ENCODE measurements at regions not wholly inside any gene's neighbourhood (a gene's known extent, or its start where the extent isn't known, plus 50 kb on each side); places are given as distances from the start of the nearest gene placed in this dataset.

GRCh38 chr10:83656924-83657323 is 482.4 kb upstream of the GHITM start:
- H3K9me3 ChIP-seq = no peaks in the 10 kb centered on the region
- H3K4me3 ChIP-seq = no peak overlapping the region
- no peak for DNase-seq (ENCODE audit: extremely low spot score in 2 of 2)
- H3K4me1 ChIP-seq = no peaks in the 10 kb centered on the region
- no peaks in the 10 kb centered on the region for H3K36me3 ChIP-seq
- no peaks in the 10 kb centered on the region for H3K27me3 ChIP-seq
- no peak overlapping the region for H3K27ac ChIP-seq
- no peak for TF ChIP-seq CTCF (IDR thresholded peaks at IDR 0.05)
- no peak for TF ChIP-seq POLR2AphosphoS5 (IDR thresholded peaks at IDR 0.05; ENCODE audit: insufficient read depth in 1 of 2, low read depth in 1 of 2)
- TF ChIP-seq POLR2A (IDR thresholded peaks at IDR 0.05) = no peak
- intact Hi-C loops (cut with DNase I) = no loop called here

GRCh38 chr10:83657487-83657886 is 481.8 kb upstream of the GHITM start:
- H3K9me3 ChIP-seq = no peaks in the 10 kb centered on the region

GRCh38 chr10:83663918-83664317 is 475.4 kb upstream of the GHITM start:
- no peak for DNase-seq (ENCODE audit: extremely low spot score in 2 of 2)
- Histone ChIP-seq H3K4me3 (no peak overlapping the region), H3K27ac (no peak overlapping the region), H3K36me3 (no peaks in the 10 kb centered on the region), H3K4me1 (no peaks in the 10 kb centered on the region), H3K9me3 (no peaks in the 10 kb centered on the region), H3K27me3 (no peaks in the 10 kb centered on the region)
- no peak for TF ChIP-seq POLR2A (IDR thresholded peaks at IDR 0.05)
- no peak for TF ChIP-seq POLR2AphosphoS5 (IDR thresholded peaks at IDR 0.05; ENCODE audit: insufficient read depth in 1 of 2, low read depth in 1 of 2)
- TF ChIP-seq CTCF (IDR thresholded peaks at IDR 0.05) = no peak
- intact Hi-C loops (cut with DNase I) = no loop called here

More at GRCh38 chr10:83657487-83657886, 481.8 kb upstream of the GHITM start:
- no peak overlapping the region for H3K4me3 ChIP-seq
- intact Hi-C loops (cut with DNase I) = no loop called here
- no peaks in the 10 kb centered on the region for H3K27me3 ChIP-seq
- H3K36me3 ChIP-seq = no peaks in the 10 kb centered on the region
- no peaks in the 10 kb centered on the region for H3K4me1 ChIP-seq
- TF ChIP-seq CTCF (IDR thresholded peaks at IDR 0.05) (no peak), POLR2A (IDR thresholded peaks at IDR 0.05) (no peak), POLR2AphosphoS5 (IDR thresholded peaks at IDR 0.05; ENCODE audit: insufficient read depth in 1 of 2, low read depth in 1 of 2) (no peak)
- no peak overlapping the region for H3K27ac ChIP-seq
- no peak for DNase-seq (ENCODE audit: extremely low spot score in 2 of 2)

- no peaks in the 10 kb centered on the region for H3K27me3 ChIP-seq
- no peaks in the 10 kb centered on the region for H3K9me3 ChIP-seq
- no peak for DNase-seq (ENCODE audit: extremely low spot score in 2 of 2)
- H3K4me1 ChIP-seq = no peaks in the 10 kb centered on the region
- H3K27ac ChIP-seq = no peak overlapping the region
- no peak overlapping the region for H3K4me3 ChIP-seq
- no peak for TF ChIP-seq POLR2AphosphoS5 (IDR thresholded peaks at IDR 0.05; ENCODE audit: insufficient read depth in 1 of 2, low read depth in 1 of 2)
- TF ChIP-seq POLR2A (IDR thresholded peaks at IDR 0.05) = no peak
- TF ChIP-seq CTCF (IDR thresholded peaks at IDR 0.05) = no peak
- intact Hi-C loops (cut with DNase I) = no loop called here
- H3K36me3 ChIP-seq = no peaks in the 10 kb centered on the region
Measured at GRCh38 chr10:83666762-83667161, 472.5 kb upstream of the GHITM start.

GRCh38 chr10:83667594-83667993 is 471.7 kb upstream of the GHITM start:
- DNase-seq (ENCODE audit: extremely low spot score in 2 of 2) = no peak
- Histone ChIP-seq H3K9me3 (no peaks in the 10 kb centered on the region), H3K36me3 (no peaks in the 10 kb centered on the region), H3K4me1 (no peaks in the 10 kb centered on the region), H3K27me3 (no peaks in the 10 kb centered on the region), H3K27ac (no peak overlapping the region), H3K4me3 (no peak overlapping the region)
- TF ChIP-seq CTCF (IDR thresholded peaks at IDR 0.05) = no peak
- TF ChIP-seq POLR2A (IDR thresholded peaks at IDR 0.05) = no peak
- no peak for TF ChIP-seq POLR2AphosphoS5 (IDR thresholded peaks at IDR 0.05; ENCODE audit: insufficient read depth in 1 of 2, low read depth in 1 of 2)
- intact Hi-C loops (cut with DNase I) = no loop called here

Data from vagina (tissue), 2 donors.